ENCODE measurements at regions not wholly inside any gene's neighbourhood (a gene's known extent, or its start where the extent isn't known, plus 50 kb on each side); places are given as distances from the start of the nearest gene placed in this dataset.
"Not testable (repeated sequence)": the region's sequence is repeated elsewhere in the genome, so short reads cannot be mapped to it uniquely, and the experiment has no call there.

DNA sequence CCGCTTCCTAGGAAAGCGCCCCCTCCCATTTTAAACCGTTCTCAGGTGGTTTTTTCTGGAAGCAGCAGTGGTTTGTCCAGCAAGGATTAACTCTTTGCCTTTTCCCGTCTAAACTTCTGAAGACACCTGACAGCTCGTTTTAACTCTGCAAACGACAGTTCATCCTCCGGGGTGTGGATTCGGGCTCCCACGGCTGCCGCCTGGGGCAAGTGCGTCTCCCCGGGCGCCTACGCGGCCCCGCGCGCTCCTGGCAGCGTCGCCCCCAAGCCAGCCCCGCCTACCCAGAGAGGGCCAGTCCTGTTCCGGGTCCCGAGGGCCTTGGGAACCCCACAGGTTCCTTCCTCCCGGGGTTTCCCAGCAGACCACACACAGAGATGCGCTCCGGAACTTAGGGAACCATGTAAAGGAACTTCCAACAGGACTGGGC is 54.4 kb downstream of the PRR18 start:
- peaks cover 44% of the 10 kb centered on the region for H3K4me1 Mint-ChIP-seq
- ATAC-seq (replicated peaks; ENCODE audit: extremely low read depth, poor library complexity, severe bottlenecking) (no peak), DNase-seq (ENCODE audit: low spot score in 2 of 2) (no peak)
- H3K27ac Mint-ChIP-seq (ENCODE audit: low read depth), result no peak overlapping the region
- H3K9me3 Mint-ChIP-seq, result no peaks in the 10 kb centered on the region
- no peaks in the 10 kb centered on the region for H3K27me3 Mint-ChIP-seq
- peaks cover 7% of the 10 kb centered on the region for H3K36me3 Mint-ChIP-seq (ENCODE audit: insufficient read depth)
- peak overlapping the region; percentile 86 for H3K4me3 Mint-ChIP-seq

DNA sequence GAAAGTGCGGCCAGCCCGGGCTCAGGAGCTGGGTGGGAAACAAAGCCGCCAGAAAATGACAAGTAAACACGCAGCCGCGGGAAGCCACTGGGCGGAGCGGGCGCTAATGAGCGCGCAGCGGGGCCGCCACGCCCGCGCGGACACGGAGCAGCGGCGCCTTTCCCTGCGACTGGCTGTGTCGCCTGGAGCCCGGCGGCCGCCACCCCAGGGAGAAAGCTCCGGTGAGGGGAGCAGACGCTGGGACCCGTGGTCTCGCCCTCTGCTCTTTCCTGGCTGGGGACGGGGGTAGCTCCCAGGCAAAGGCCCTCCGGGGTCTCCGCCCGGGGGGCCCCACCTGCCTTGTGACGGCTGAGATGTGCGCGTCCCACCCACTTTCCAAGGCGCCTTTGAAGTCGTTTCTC is 54.9 kb downstream of the PRR18 start:
- H3K4me1 Mint-ChIP-seq, result peaks cover 39% of the 10 kb centered on the region
- H3K27ac Mint-ChIP-seq (ENCODE audit: low read depth), result peak overlapping the region; percentile 65
- DNase-seq (ENCODE audit: low spot score in 2 of 2) (no peak), ATAC-seq (replicated peaks; ENCODE audit: extremely low read depth, poor library complexity, severe bottlenecking) (peak; percentile 59)
- H3K36me3 Mint-ChIP-seq (ENCODE audit: insufficient read depth), result peaks cover 7% of the 10 kb centered on the region
- no peaks in the 10 kb centered on the region for H3K9me3 Mint-ChIP-seq
- H3K27me3 Mint-ChIP-seq, result no peaks in the 10 kb centered on the region
- peak overlapping the region; percentile 86 for H3K4me3 Mint-ChIP-seq

DNA sequence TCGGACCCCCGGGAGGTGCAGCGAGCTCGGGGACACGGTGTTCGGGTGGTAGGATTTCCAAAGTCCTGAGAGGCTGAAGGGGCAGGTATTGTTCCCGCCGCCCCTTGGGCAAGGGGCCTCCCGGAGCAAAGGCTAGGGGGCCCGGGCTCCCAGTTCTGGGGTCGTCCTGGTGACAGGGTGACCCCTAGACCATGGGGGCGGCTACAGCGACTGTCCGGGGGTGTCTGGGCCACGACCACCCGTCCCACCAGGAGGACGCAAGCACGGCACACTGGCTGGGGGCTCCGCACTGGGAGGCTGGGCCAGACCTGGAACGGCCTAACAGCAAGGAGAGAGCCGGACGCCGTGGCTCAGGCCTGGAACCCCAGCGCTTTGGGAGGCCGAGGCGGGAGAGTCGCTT is 55.6 kb downstream of the PRR18 start:
- Mint-ChIP-seq H3K36me3 (ENCODE audit: insufficient read depth) (peaks cover 2% of the 10 kb centered on the region), H3K27me3 (no peaks in the 10 kb centered on the region), H3K9me3 (no peaks in the 10 kb centered on the region), H3K4me3 (peak overlapping the region; percentile 86), H3K27ac (ENCODE audit: low read depth) (peak overlapping the region; percentile 65), H3K4me1 (peaks cover 32% of the 10 kb centered on the region)
- ATAC-seq (replicated peaks; ENCODE audit: extremely low read depth, poor library complexity, severe bottlenecking) (no peak), DNase-seq (ENCODE audit: low spot score in 2 of 2) (no peak)

DNA sequence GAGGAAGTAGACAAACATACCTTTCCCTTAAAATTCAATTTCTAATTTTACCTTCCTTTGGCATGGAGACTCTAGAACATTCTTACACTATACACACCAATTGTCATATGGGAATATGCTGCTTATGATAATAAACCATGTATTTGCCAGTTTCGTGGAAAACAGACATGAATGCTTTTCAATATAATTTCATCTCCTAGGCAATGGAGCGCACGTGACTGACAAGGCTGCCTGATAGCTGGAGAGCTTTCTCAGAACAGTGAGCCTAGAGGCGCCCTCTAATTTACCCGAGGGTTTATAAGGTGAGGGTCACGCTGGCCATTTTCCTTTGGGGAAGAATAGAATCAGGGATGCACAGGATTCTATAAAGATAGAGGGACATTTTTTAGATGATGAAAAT is 56.5 kb downstream of the PRR18 start:
- H3K4me1 Mint-ChIP-seq, result peaks cover 24% of the 10 kb centered on the region
- peak overlapping the region; percentile 52 for H3K4me3 Mint-ChIP-seq
- H3K27me3 Mint-ChIP-seq, result no peaks in the 10 kb centered on the region
- no peak overlapping the region for H3K27ac Mint-ChIP-seq (ENCODE audit: low read depth)
- DNase-seq (ENCODE audit: low spot score in 2 of 2), result no peak
- H3K36me3 Mint-ChIP-seq (ENCODE audit: insufficient read depth), result no peaks in the 10 kb centered on the region
- H3K9me3 Mint-ChIP-seq, result no peaks in the 10 kb centered on the region
- no peak for ATAC-seq (replicated peaks; ENCODE audit: extremely low read depth, poor library complexity, severe bottlenecking)

DNA sequence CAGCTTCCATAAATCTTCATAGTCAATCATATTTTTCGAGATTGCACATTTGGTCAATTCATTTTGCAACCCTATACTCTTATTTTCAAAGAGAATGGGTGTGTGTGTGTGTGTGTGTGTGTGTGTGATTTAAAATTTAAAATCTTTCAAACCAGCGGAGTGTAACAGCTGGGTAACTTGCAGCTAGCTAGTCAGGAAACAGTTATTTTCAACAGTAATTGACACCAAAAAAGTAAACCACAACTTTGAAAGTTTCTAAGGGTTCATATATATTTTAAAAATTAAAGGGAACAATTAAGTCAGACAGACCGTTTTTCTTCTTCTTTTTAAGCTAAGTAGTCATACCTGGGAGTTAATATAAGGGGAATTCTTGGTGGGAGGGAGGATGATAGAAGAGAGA is 57.0 kb downstream of the PRR18 start:
- Mint-ChIP-seq H3K36me3 (ENCODE audit: insufficient read depth) (no peaks in the 10 kb centered on the region), H3K4me3 (peak overlapping the region; percentile 52), H3K9me3 (no peaks in the 10 kb centered on the region), H3K4me1 (peaks cover 24% of the 10 kb centered on the region), H3K27ac (ENCODE audit: low read depth) (no peak overlapping the region), H3K27me3 (no peaks in the 10 kb centered on the region)
- DNase-seq (ENCODE audit: low spot score in 2 of 2) (no peak), ATAC-seq (replicated peaks; ENCODE audit: extremely low read depth, poor library complexity, severe bottlenecking) (no peak)

DNA sequence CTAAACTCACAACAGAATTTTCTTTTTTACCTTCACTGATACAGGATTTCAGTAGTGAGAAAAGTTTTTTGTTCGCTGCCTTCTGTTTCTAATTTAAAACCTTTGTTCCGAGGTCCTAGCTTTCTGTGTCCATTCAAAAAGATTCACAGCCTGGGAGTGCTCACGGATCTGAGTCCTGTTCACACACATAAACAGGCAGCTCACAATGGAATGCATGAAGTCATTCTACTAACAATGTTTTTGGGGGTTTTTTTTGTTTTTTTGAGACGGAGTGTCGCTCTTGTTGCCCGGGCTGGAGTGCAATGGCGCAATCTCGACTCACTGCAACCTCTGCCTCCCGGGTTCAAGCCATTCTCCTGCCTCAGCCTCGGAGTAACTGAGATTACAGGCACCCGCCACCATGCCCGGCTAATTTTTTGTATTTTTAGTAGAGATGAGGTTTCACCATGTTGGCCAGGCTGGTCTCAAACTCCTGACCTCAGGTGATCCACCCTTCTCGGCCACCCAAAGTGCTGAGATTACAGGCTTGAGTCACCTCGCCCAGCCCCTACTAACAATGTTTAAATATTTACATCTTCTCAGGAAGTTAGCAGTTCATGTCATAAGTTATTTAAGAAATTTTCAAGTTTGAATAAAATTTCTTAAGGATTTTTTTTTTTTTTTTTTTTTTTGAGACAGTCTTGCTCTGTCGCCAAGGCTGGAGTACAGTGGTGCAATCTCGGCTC is 59.0 kb downstream of the PRR18 start:
- DNase-seq (ENCODE audit: low spot score in 2 of 2); H3K9me3 Mint-ChIP-seq; H3K4me3 Mint-ChIP-seq; H3K36me3 Mint-ChIP-seq (ENCODE audit: insufficient read depth); ATAC-seq (replicated peaks; ENCODE audit: extremely low read depth, poor library complexity, severe bottlenecking); H3K27ac Mint-ChIP-seq (ENCODE audit: low read depth); H3K27me3 Mint-ChIP-seq: not testable (repeated sequence)
- H3K4me1 Mint-ChIP-seq, result peaks cover 27% of the 10 kb centered on the region

DNA sequence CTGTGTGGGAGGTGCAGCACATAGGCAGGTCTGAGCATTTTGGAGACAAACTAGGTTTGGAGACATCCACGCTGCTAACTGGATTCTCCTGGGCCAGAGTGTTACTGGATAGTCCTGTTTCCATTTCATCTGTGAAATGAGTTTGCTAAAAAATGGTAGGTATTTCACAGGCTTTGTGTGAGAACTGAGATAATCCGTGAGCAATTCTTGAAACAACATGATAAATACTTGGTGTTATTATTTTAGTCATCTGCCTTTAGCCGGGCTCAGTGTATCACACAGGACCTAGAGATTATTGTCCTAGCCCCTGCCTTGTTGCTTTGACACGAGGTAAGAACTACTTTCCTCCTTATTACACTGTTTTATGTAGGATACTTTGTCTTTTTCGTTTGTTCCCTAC is 63.0 kb downstream of the PRR18 start:
- peak overlapping the region; percentile 79 for H3K4me3 Mint-ChIP-seq
- DNase-seq (ENCODE audit: low spot score in 2 of 2), result no peak
- peaks cover 1% of the 10 kb centered on the region for H3K36me3 Mint-ChIP-seq (ENCODE audit: insufficient read depth)
- H3K27ac Mint-ChIP-seq (ENCODE audit: low read depth), result peak overlapping the region; percentile 77
- no peaks in the 10 kb centered on the region for H3K27me3 Mint-ChIP-seq
- H3K4me1 Mint-ChIP-seq, result peaks cover 25% of the 10 kb centered on the region
- no peak for ATAC-seq (replicated peaks; ENCODE audit: extremely low read depth, poor library complexity, severe bottlenecking)
- no peaks in the 10 kb centered on the region for H3K9me3 Mint-ChIP-seq

DNA sequence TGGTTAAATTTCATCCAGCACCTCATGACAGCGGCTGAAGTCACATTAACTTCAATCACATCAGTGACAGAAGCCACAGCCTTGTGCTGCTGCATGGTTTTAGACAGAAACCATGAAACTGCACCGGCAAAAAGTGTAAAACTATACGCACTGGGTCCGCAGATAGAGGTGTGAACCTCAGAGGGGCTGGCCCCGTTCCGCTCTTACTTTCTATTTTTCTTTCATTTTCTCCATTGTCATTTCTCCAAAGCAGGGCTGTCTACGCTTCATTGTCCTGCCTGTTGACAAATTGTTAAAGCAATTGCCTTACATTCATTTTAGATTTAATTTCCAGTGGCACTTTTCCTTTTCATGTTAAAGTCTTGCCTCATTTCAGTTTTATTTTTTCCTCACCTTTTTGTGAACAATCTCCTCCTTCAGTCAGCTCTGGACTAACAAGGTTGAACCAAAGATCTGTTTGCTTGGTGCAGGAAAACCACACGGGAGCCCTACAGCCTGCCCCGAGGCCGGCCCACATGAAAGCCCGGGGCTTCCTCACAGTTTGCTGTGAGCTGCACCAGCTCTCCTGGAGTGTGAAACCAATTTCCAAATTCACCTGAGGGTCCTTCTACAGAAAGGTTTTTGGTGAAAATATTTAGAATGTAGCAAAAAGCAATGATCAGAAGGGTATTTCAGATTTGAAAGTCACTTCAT is 63.7 kb downstream of the PRR18 start:
- DNase-seq (ENCODE audit: low spot score in 2 of 2), result peak in 1 of 2 donors; percentile 46
- peaks cover 1% of the 10 kb centered on the region for H3K36me3 Mint-ChIP-seq (ENCODE audit: insufficient read depth)
- peak overlapping the region; percentile 77 for H3K27ac Mint-ChIP-seq (ENCODE audit: low read depth)
- H3K27me3 Mint-ChIP-seq, result no peaks in the 10 kb centered on the region
- no peaks in the 10 kb centered on the region for H3K9me3 Mint-ChIP-seq
- H3K4me1 Mint-ChIP-seq, result peaks cover 25% of the 10 kb centered on the region
- ATAC-seq (replicated peaks; ENCODE audit: extremely low read depth, poor library complexity, severe bottlenecking), result peak; percentile 95
- H3K4me3 Mint-ChIP-seq, result peak overlapping the region; percentile 79

DNA sequence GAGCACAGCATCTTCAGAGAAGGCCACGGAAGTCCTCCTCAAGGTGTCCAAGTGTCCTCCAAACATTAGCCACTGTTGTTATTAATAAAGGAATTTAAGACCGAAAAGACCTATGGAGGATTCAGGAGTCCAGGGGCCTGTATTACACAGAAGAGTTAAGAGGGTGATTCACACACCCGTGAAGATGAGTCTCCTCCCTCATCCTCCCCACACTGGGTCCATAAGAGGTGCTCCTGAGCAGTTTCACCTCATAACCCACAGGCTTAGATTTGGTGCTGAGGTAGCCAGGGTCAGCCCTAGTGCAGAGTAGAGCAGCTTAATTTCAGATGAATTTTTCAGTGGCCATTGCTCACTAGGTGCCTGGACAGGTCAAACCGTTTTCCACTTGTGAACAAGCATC is 65.3 kb downstream of the PRR18 start:
- ATAC-seq (replicated peaks; ENCODE audit: extremely low read depth, poor library complexity, severe bottlenecking), result no peak
- DNase-seq (ENCODE audit: low spot score in 2 of 2), result no peak
- no peak overlapping the region for H3K27ac Mint-ChIP-seq (ENCODE audit: low read depth)
- H3K4me1 Mint-ChIP-seq, result peaks cover 25% of the 10 kb centered on the region
- peaks cover 1% of the 10 kb centered on the region for H3K36me3 Mint-ChIP-seq (ENCODE audit: insufficient read depth)
- no peak overlapping the region for H3K4me3 Mint-ChIP-seq
- no peaks in the 10 kb centered on the region for H3K27me3 Mint-ChIP-seq
- H3K9me3 Mint-ChIP-seq, result no peaks in the 10 kb centered on the region

DNA sequence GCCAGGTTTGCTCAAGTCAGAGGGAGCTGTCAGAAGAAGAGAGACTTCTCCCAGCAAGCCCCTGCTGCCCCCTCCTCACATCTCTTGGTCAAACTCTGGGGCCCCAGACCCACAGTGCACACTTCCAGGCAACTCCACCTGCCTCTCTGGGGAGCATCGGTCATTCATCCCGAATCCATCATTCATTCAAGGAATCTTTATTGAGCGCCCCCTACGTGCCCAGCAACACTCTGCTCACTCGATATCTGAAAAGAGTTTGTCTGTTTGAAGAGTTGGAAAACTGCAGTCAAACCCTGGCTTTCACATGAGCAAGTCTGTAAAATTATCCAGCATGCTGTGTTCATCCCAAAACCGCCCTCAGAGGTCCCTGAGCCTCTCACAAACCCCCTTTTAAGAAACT is 66.2 kb downstream of the PRR18 start:
- Mint-ChIP-seq H3K27ac (ENCODE audit: low read depth) (no peak overlapping the region), H3K36me3 (ENCODE audit: insufficient read depth) (peaks cover 1% of the 10 kb centered on the region), H3K4me1 (peaks cover 25% of the 10 kb centered on the region), H3K4me3 (no peak overlapping the region), H3K9me3 (no peaks in the 10 kb centered on the region), H3K27me3 (no peaks in the 10 kb centered on the region)
- ATAC-seq (replicated peaks; ENCODE audit: extremely low read depth, poor library complexity, severe bottlenecking), result no peak
- DNase-seq (ENCODE audit: low spot score in 2 of 2), result no peak

DNA sequence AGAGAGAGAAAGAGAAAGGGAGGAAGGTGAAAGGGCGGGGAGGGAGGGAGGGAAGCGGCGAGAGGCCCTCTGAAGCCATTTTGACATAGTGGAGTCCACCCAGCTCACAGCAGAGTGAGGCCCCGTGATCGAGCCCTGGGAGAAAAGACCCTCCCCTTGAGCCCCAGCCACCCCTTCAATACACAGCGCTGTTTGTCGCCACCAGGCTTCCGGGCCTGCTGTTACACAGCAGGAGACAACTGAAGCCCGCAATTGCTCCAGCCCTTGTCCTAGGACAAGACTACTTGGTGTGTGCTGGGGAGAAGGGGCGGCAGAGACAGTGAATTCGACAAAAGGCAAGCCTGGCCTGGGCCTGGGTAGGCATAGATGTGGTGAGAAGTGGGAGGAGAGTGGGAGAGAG is 67.3 kb downstream of the PRR18 start:
- no peak overlapping the region for H3K4me3 Mint-ChIP-seq
- no peak for ATAC-seq (replicated peaks; ENCODE audit: extremely low read depth, poor library complexity, severe bottlenecking)
- H3K36me3 Mint-ChIP-seq (ENCODE audit: insufficient read depth), result peaks cover 1% of the 10 kb centered on the region
- H3K9me3 Mint-ChIP-seq, result no peaks in the 10 kb centered on the region
- no peak overlapping the region for H3K27ac Mint-ChIP-seq (ENCODE audit: low read depth)
- H3K27me3 Mint-ChIP-seq, result no peaks in the 10 kb centered on the region
- DNase-seq (ENCODE audit: low spot score in 2 of 2), result no peak
- peaks cover 25% of the 10 kb centered on the region for H3K4me1 Mint-ChIP-seq

DNA sequence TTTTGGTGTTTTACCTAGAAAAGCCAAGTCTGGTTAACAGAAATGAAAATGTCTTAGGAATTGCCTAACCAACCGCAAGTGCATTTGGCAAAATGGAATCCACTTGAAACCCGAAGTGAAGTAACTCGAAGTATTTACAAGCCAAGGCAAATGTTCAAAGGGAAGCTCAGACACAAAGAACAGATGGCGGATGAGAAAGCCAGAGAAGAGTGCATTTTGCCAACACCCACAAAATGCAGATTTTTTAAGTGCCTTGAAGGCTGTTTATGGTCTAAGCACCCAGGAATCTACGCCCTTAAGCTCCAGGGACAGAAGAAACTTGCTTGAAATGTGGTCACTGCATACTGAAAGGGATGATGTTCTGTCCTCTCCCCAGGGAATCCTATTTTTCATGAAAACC is 70.0 kb upstream of the TBXT start:
- H3K4me1 Mint-ChIP-seq, result peaks cover 13% of the 10 kb centered on the region
- no peak for DNase-seq (ENCODE audit: low spot score in 2 of 2)
- no peak for ATAC-seq (replicated peaks; ENCODE audit: extremely low read depth, poor library complexity, severe bottlenecking)
- no peaks in the 10 kb centered on the region for H3K9me3 Mint-ChIP-seq
- peaks cover 1% of the 10 kb centered on the region for H3K36me3 Mint-ChIP-seq (ENCODE audit: insufficient read depth)
- no peak overlapping the region for H3K4me3 Mint-ChIP-seq
- peaks cover 10% of the 10 kb centered on the region for H3K27me3 Mint-ChIP-seq
- H3K27ac Mint-ChIP-seq (ENCODE audit: low read depth), result no peak overlapping the region

DNA sequence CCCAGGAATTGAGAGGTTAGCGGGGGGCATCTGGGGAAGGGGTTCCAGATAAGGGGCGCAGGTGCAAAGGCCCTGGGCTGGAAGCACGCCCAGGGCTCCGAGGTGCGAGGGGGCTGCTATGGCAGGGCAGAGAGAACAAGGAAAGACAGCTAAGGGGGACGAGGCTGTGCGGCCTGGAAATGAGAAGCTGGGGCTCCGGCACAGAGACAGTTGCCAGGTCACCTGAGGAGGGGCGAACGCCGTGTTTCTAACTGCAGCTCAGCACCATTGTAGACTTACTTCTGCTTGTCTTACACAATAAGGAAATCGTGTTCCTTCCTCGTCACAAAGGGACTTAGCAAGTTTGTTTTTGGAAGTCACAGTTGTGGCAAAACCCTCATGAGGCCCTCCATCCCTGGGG is 68.9 kb upstream of the TBXT start:
- ATAC-seq (replicated peaks; ENCODE audit: extremely low read depth, poor library complexity, severe bottlenecking) (no peak), DNase-seq (ENCODE audit: low spot score in 2 of 2) (no peak)
- no peak overlapping the region for H3K4me3 Mint-ChIP-seq
- no peaks in the 10 kb centered on the region for H3K9me3 Mint-ChIP-seq
- H3K36me3 Mint-ChIP-seq (ENCODE audit: insufficient read depth), result peaks cover 1% of the 10 kb centered on the region
- peaks cover 11% of the 10 kb centered on the region for H3K4me1 Mint-ChIP-seq
- H3K27ac Mint-ChIP-seq (ENCODE audit: low read depth), result no peak overlapping the region
- peaks cover 10% of the 10 kb centered on the region for H3K27me3 Mint-ChIP-seq
